Endothelial cell of umbilical vein (primary cell): ENCODE measurements at regions not wholly inside any gene's neighbourhood (a gene's known extent, or its start where the extent isn't known, plus 50 kb on each side); places are given as distances from the start of the nearest gene placed in this dataset.

ENCODE experiments used
- BruUV-seq: library from RNA; stranded (reverse); fragments of 400-500 nt; replicated peaks from 2 replicates; lab custom pipeline; 2021; lab: Mats Ljungman, UMichigan
- CTCF ChIA-PET: fragments of 300-600, 350-600 bp; sonication (Branson Sonifier 250); formaldehyde crosslinking; loops from one replicate; lab custom pipeline; 2021; ENCODE audit warnings: antibody characterized with exemption, inconsistent platforms; lab: Charles Lee
- POLR2A ChIA-PET: fragments of 300-600, 350-600 bp; sonication (Branson Sonifier 250); formaldehyde crosslinking; loops from one replicate; lab custom pipeline; 2021; ENCODE audit warnings: antibody characterized with exemption, inconsistent platforms; lab: Charles Lee
- DNase-seq: peaks from one replicate; pipeline ENCODE4 v3.0.0-alpha.2; 2011; ENCODE audit warnings: low read depth, low spot score
- FAIRE-seq: peaks from 2 replicates; lab custom pipeline; 2011; peaks lifted over from hg19 to GRCh38; lab: Jason Lieb, UNC
- H2AFZ ChIP-seq: 2 replicates; pipeline ENCODE4 v1.6.0; 2012; ENCODE audit warnings: low read depth, low read length, control low read depth, inconsistent platforms
- H3K27ac ChIP-seq: 2 replicates; pipeline ENCODE4 v1.5.1; 2011; ENCODE audit warnings: low read depth, mild to moderate bottlenecking, control low read depth, low read length, moderate library complexity; ENCODE audit not compliant: insufficient read depth
- H3K27me3 ChIP-seq, 2 experiments: 2 replicates each; pipeline versions ENCODE4 v1.6.0 to v1.6.1; 2011; ENCODE audit warnings: low read length in 2 of 2, mixed read lengths in 1 of 2; ENCODE audit not compliant: control insufficient read depth in 2 of 2, insufficient read depth in 2 of 2
- H3K36me3 ChIP-seq, 2 experiments: 2 replicates in 1 of 2; 3 replicates in 1 of 2; pipeline ENCODE4 v1.5.1; 2011; ENCODE audit warnings: low read length in 2 of 2, mild to moderate bottlenecking in 1 of 2, moderate library complexity in 1 of 2; ENCODE audit not compliant: control insufficient read depth in 2 of 2, insufficient read depth in 2 of 2; ENCODE audit errors: extremely low read depth in 1 of 2
- H3K4me1 ChIP-seq: 3 replicates; pipeline ENCODE4 v1.5.1; 2011; ENCODE audit warnings: mild to moderate bottlenecking, low read length; ENCODE audit not compliant: control insufficient read depth, insufficient read depth; ENCODE audit errors: extremely low read depth
- H3K4me2 ChIP-seq: 2 replicates; pipeline ENCODE4 v1.6.1; 2011; ENCODE audit warnings: low read length, control low read depth, mixed read lengths; ENCODE audit not compliant: insufficient read depth
- H3K4me3 ChIP-seq, 3 experiments: fragments of 200-600 bp in 1 of 3; sonication (generic), shearing (Covaris generic) in 1 of 3; replicated peaks in 1 of 3; 2 replicates each; pipeline ENCODE4 v1.5.1; 2011 to 2016; ENCODE audit warnings: control low read depth in 3 of 3, low read length in 3 of 3, mild to moderate bottlenecking in 2 of 3, inconsistent platforms in 1 of 3, low read depth in 1 of 3, moderate library complexity in 1 of 3; ENCODE audit not compliant: insufficient read depth in 1 of 3
- H3K79me2 ChIP-seq: 2 replicates; pipeline ENCODE4 v1.6.0; 2012; ENCODE audit warnings: low read length, inconsistent platforms; ENCODE audit not compliant: control insufficient read depth, insufficient read depth
- H3K9ac ChIP-seq: replicated peaks from 2 replicates; pipeline ENCODE3; 2011; ENCODE audit warnings: low read length, control low read depth; ENCODE audit not compliant: insufficient read depth; ENCODE audit errors: extremely low read depth
- H3K9me1 ChIP-seq: replicated peaks from 3 replicates; pipeline ENCODE4 v1.6.0; 2011; ENCODE audit warnings: mild to moderate bottlenecking, low read length; ENCODE audit not compliant: control insufficient read depth, insufficient read depth; ENCODE audit errors: extremely low read depth
- H3K9me3 ChIP-seq: replicated peaks from 2 replicates; pipeline ENCODE4 v1.5.1; 2012; ENCODE audit warnings: low read length, inconsistent platforms; ENCODE audit not compliant: control insufficient read depth, insufficient read depth
- H4K20me1 ChIP-seq: replicated peaks from 2 replicates; pipeline ENCODE3; 2011; ENCODE audit warnings: mild to moderate bottlenecking, low read length; ENCODE audit not compliant: control insufficient read depth, insufficient read depth; ENCODE audit errors: extremely low read depth
- CTCF ChIP-seq, 2 donors: IDR thresholded peaks; 1 replicate in 1 of 2; 2 replicates in 1 of 2; pipeline ENCODE4 v1.5.1; 2011; ENCODE audit warnings: low read length in 2 of 2, mild to moderate bottlenecking in 2 of 2, moderate library complexity in 2 of 2, control low read depth in 1 of 2, inconsistent platforms in 1 of 2, low read depth in 1 of 2; ENCODE audit not compliant: insufficient read depth in 1 of 2; ENCODE audit errors: extremely low read depth in 1 of 2
- EZH2 ChIP-seq: IDR thresholded peaks from 2 replicates; pipeline ENCODE4 v1.6.1; 2012; ENCODE audit warnings: borderline replicate concordance, low read depth, mild to moderate bottlenecking, moderate library complexity, low read length, inconsistent platforms; ENCODE audit not compliant: severe bottlenecking
- FOS ChIP-seq: IDR thresholded peaks from 2 replicates; pipeline ENCODE4 v1.6.1; 2011; ENCODE audit warnings: mild to moderate bottlenecking, low read length, moderate library complexity, borderline replicate concordance; ENCODE audit not compliant: insufficient read depth
- GATA2 ChIP-seq: IDR thresholded peaks from 2 replicates; pipeline ENCODE4 v1.7.0; 2011; ENCODE audit warnings: low read depth, mild to moderate bottlenecking, moderate library complexity, mixed read lengths, low read length; ENCODE audit not compliant: insufficient read length, insufficient read depth
- JUN ChIP-seq: IDR thresholded peaks from 2 replicates; pipeline ENCODE4 v1.6.1; 2011; ENCODE audit warnings: borderline replicate concordance, low read depth; ENCODE audit not compliant: insufficient read length, insufficient read depth
- MAX ChIP-seq: IDR thresholded peaks from 2 replicates; pipeline ENCODE4 v1.6.1; 2011; ENCODE audit not compliant: insufficient read depth, insufficient read length
- MYC ChIP-seq: IDR thresholded peaks from one replicate; pipeline ENCODE4 v1.6.1; 2011; ENCODE audit warnings: mild to moderate bottlenecking, low read depth, low read length
- POLR2A ChIP-seq: IDR thresholded peaks from 2 replicates; pipeline ENCODE4 v1.6.1; 2012; ENCODE audit warnings: low read depth, mild to moderate bottlenecking, control low read depth, low read length
- POLR2AphosphoS5 ChIP-seq: IDR thresholded peaks from 2 replicates; pipeline ENCODE4 v1.6.1; 2012; ENCODE audit warnings: low read depth, mild to moderate bottlenecking, control low read depth, low read length, moderate library complexity; ENCODE audit not compliant: insufficient read depth
- dilution Hi-C: fragments of 300-500 bp; cut with MboI; formaldehyde crosslinking; loops from one replicate; pipeline ENCODE4 v1.15.0; 2019; ENCODE audit warnings: low sequenced_read_pairs; ENCODE audit not compliant: extremely low pct_ligation_motif_present
- intact Hi-C: fragments of 100-400 bp; cut with micrococcal nuclease; formaldehyde crosslinking; loops from one replicate; pipeline ENCODE4 v1.10.0; 2022

GRCh38 chr18:68256418-68257067 is 458.4 kb downstream of the TMX3 start:
- no peak overlapping the region for H3K4me2 ChIP-seq
- H3K36me3 ChIP-seq: no peaks in the 10 kb centered on the region
- no peaks in the 10 kb centered on the region for H3K27me3 ChIP-seq
- no peaks in the 10 kb centered on the region for H4K20me1 ChIP-seq
- H3K27ac ChIP-seq: no peak overlapping the region
- BruUV-seq: no TSS peak
- TF ChIP-seq CTCF (IDR thresholded peaks at IDR 0.05; ENCODE audit: extremely low read depth in 1 of 2, insufficient read depth in 1 of 2, low read depth in 1 of 2, low read length in 2 of 2) (no peak), FOS (no peak), POLR2A (no peak), GATA2 (no peak), EZH2 (no peak), MAX (no peak), POLR2AphosphoS5 (no peak), MYC (no peak), JUN (no peak)
- CTCF ChIA-PET: interaction anchor here (0.8 kb wide), 1 partner anchor 10 kb away, joined by 3 read pairs; no protein-coding TSS in a partner anchor
- no peak overlapping the region for H2AFZ ChIP-seq
- dilution Hi-C loops: no loop called here
- no peaks in the 10 kb centered on the region for H3K79me2 ChIP-seq
- no peak for FAIRE-seq
- no peak overlapping the region for H3K9ac ChIP-seq
- intact Hi-C loops: no loop called here
- no peak for DNase-seq
- H3K9me1 ChIP-seq: no peaks in the 10 kb centered on the region
- POLR2A ChIA-PET: no interaction called here
- H3K9me3 ChIP-seq: no peaks in the 10 kb centered on the region
- no peak overlapping the region for H3K4me3 ChIP-seq
- H3K4me1 ChIP-seq: no peaks in the 10 kb centered on the region
